Right renal pelvis (tissue), 4 donors: ENCODE measurements at regions not wholly inside any gene's neighbourhood (a gene's known extent, or its start where the extent isn't known, plus 50 kb on each side); places are given as distances from the start of the nearest gene placed in this dataset.

ENCODE experiments used
- DNase-seq, 4 donors: peaks; one replicate each; pipeline ENCODE4 v3.0.0-alpha.2; 2013; ENCODE audit warnings: low read depth in 4 of 4, low spot score in 3 of 4, missing footprints in 1 of 4

- no peak for DNase-seq
These were observed 1570.6 kb upstream of the GOT2 start for GRCh38 chr16:60304720-60305119.

DNA sequence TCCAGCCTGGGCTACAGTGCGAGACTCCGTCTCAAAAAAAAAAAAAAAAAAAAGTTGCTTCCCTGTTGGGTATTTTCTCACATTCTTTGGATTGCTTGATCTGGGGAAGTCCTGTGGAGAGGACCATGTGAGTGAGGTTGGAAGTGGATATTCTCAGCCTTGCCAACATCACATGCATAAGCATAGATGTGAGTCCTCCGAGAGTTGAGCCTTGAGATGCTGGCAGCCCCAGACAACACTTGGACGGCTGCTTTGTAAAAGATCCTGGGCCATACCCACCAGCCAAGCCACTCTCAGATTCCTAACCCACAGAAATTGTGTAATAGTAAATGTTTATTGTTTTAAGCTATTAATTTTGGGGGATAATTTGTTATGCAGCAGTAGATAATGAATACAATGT lies 1570.0 kb upstream of the GOT2 start:
- DNase-seq, result no peak

DNA sequence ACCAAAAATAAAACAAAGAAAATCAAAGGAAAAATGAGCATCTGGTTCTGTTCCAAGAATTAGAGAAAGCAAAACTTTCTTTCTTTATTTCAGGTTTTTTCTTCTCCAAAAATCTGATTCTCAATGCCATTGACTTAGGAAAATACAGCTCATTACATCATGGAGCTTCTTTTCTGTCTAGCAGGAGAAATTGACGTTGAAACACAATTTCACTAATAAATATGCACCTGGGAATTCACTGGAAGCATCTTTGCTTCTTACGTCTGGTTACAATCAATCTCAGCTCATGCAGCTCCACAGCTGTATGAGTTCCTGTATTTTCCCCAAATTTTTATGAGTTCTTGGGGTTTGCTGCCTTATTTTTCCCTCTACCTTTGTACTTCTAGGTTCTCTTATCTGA lies 1568.6 kb upstream of the GOT2 start:
- no peak for DNase-seq

DNA sequence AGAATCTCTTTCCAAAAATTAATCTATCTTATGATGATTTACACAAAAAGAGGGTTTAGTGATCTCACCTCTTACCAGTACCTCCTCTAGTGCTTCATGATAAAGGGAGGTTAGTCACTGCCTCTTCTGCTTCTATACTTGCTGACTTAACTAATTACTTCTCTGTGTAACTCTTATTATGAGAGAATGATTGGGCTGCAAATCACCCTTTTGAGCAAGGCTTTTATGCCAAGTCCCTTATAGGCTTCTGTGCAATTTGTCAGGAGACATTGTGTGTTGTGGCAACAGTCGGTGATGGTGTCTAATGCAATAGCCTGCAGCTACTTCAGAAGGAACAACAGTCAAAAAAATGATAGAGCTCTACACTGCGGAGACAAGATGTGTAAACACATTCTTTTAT lies 1568.1 kb upstream of the GOT2 start:
- no peak for DNase-seq

DNA sequence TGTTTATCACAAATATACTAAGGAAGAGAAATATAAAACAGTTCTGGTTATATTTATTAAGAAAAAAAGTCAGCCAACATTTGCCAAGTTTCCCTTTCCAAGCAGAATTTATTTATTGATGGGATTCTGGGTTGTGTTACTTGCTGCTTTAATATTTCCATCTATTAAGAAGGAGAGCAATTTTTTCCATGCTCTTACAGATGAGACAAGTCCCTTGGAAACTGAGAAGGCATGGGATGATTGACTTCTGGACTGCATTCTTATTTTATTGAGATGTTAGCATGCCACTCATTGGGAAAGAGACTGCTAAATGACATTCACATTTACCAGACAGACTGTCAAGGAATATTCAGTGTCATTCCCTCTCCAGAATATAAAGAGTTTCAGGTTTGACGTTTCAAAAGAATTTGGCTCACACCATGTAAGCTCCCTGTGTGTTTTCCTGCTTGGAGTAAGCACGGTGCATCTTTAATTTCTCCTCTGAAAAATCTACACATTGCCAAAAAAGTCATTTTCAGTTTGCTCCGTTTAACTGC lies 1565.2 kb upstream of the GOT2 start:
- no peak for DNase-seq

- no peak for DNase-seq
These were observed 1561.3 kb upstream of the GOT2 start for GRCh38 chr16:60295451-60295850.

DNA sequence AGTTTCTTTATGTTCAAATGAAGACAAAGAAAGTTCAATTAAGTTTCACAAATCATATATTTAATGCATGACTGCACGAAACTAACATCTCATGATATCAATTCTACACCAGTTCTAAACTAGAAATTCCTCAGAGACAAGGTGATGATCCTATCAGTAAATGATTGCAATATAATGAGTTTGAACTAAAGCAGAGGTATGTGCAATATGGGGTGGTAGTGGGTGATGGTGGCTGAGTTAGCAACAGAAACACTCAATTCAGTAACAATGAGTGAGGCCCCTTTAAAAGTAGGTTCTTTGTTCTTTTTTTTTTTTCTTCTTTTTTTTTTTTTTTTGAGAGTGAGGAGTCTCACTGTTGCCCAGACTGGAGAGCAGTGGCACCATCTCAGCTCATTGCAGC lies 1551.7 kb upstream of the GOT2 start:
- no peak for DNase-seq

GRCh38 chr16:60279061-60279665 lies 1545.0 kb upstream of the GOT2 start:
- DNase-seq, result no peak

DNA sequence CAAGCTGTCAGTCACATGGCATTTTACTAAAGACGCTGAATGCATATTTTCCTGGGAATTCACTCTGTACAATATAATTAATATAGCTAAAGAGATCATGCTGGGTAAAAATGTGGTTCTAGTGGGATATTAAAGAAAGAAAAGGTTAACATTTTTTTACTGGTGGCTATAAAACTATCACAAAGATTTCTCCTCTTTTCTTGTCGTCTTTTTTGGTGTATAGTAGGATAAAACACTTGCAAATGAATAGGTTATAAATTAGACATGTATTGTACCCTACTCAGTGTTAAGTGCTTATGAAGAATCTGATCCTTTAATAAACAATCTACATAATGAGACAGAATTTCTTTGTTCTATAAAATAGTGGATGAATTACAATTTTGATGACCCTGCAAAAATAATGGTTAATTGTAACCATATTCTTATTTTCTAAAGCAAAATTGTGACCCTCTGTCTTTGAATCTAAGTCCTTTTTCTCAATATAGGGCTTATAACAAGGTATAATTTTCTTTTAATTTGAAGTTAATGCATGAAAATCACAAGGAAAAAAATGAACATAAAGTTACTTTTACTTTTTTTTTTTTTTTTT lies 1540.4 kb upstream of the GOT2 start:
- DNase-seq, result no peak

DNA sequence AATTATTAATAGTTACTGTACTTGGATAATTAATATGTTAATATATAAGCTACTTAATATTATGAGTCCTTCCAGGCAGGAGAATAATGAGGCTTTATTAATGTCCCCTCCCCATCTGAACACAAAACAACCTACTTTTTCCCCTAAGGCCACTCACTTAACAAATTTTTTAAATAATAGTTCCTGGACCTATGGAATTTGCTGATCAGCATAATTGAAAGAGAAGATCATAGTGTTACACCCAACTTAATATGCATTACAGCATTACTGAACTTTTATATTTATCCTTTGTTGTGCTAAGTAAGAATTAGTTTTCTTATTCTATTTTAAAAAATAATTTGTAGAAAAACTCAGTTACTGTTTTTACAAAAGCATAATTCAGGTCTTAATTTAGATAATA lies 1537.7 kb upstream of the GOT2 start:
- no peak for DNase-seq

- no peak for DNase-seq
These were observed 1537.1 kb upstream of the GOT2 start for GRCh38 chr16:60271025-60271771.

GRCh38 chr16:60261425-60261824 lies 1527.3 kb upstream of the GOT2 start:
- no peak for DNase-seq

- no peak for DNase-seq
These were observed 1525.8 kb upstream of the GOT2 start for GRCh38 chr16:60259956-60260355.

GRCh38 chr16:60246086-60246485 lies 1512.0 kb upstream of the GOT2 start:
- DNase-seq, result no peak

- no peak for DNase-seq
These were observed 1507.6 kb upstream of the GOT2 start for GRCh38 chr16:60241671-60242070.

DNA sequence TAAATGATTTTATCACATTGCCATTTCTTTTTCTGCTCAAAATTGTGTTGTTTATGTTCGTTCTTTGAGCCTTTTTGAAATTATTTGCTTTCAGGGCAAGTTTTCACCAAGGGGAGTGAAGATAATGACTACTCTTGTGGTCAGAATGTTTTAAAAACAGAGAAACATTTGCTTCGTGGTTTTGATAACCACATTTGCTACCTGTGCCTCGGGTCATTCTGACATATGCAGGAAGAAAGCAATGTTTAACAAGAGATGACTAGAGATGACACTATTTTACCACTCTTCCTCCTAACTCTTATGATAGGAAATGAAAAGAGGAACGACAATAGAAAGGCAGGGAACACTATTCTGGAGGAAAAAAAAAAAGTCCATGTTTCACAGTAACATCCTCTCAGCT lies 1496.5 kb upstream of the GOT2 start:
- no peak for DNase-seq

DNA sequence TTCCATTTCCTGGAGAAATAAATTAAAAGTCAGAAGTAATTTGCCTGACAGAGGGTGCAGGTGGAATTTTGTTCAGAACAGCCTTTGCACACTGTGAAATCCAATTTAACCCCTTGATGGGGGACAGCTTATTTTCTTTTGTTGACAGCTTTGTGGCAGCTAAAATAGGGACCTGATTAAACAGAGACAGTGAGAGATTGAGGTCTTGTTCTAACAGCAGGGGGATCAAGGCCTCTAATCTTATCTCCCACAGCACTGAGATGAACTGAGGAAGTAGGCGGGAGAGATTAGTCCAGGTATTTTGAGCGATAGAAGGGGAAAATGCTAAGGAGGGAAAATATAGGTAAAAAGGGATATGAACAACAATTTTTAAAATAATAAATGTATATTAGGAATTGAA lies 1491.4 kb upstream of the GOT2 start:
- no peak for DNase-seq

- DNase-seq, result no peak
These were observed 1483.7 kb upstream of the GOT2 start for GRCh38 chr16:60217787-60218186.

DNA sequence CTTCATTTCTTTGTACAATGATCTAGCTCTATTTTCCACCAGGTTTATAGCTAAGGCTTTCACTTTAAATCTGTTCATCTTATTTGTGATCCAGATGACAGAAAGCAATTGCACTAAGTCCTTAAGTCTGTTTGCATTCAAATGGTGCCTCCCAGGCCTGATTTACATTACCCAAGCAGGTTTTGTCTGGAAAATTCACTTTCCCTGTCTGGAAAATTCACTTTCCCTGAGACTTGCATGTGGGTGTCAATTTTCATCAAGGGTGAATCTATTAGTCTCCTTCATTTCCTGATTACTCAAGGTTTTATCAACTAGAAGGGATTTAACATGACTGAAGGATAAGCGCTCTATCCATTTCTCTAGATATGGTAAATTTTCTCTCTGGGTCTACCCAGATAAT lies 1480.2 kb upstream of the GOT2 start:
- DNase-seq, result no peak

DNA sequence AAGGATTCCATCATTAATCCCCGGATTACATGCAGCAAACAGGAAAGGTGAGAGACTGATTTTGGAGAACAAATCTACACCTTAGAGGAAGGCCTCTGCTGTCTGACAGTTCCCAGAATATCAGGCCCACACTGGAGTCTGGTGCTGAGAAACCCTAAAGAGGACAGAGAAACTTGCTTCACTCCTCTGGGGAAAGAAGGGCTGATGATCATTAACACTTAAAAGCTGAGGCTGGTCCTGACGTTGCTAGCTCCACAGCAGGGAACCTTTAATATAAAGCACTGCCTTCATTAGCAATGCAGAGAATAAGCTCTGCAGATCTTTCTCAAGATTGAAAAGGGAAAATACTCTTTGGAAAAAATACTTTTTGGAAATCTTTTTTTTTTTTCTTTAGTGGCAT lies 1472.4 kb upstream of the GOT2 start:
- DNase-seq, result no peak

DNA sequence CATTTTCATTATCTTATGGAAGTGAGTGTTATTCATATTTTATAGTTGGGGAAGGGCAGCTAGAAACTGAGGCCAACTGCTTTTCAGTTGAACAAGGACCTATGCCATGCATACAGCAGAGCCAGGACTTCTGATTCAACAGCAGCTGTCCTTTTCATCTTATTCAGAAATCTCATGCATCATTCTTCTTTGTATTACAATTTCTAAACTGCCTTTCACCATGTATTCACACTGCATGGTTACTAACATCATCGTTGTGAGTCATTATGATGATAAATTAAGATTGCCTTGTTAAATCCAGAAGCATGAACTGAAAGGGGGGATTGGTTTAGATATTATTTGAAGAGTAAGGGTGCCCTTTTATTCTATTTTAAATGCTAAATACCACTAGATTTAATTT lies 1470.1 kb upstream of the GOT2 start:
- no peak for DNase-seq

DNA sequence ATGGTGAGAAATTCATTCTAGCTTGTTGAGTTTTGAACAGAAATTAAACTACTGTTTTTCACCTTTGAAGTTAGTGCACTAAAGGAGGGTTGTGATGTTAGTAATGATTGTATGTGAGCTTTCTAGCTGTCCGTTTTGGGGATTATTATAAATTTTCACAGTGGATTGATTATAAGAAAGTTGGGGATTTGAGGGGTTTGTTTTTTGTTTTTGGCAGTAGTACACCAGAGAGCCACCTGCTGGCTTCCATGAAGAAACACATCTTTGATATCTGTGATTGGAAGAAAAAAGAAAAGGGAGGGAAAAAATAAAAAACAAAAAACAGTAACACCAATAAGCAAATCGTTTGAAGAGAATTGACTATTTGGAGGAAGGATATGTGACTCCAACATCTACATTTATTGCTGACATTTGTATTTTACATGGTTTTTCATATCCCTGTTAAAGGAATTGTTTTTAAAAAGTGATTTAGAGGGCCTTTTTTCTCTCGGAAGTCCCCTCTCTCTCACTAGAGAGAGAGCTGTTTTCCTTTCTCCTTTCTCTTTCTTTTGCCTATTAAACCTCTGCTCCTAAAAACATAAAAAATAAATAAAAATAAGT lies 1469.5 kb upstream of the GOT2 start:
- no peak for DNase-seq
